OCI-LY7 (cell line): ENCODE measurements at regions not wholly inside any gene's neighbourhood (a gene's known extent, or its start where the extent isn't known, plus 50 kb on each side); places are given as distances from the start of the nearest gene placed in this dataset.

Experiments
- EZH2phosphoT487 ChIP-seq: fragments of 200-600 bp; sonication (generic); IDR thresholded peaks from 2 replicates; pipeline ENCODE4 v1.6.1; 2018; ENCODE audit warnings: low read depth, borderline replicate concordance, mild to moderate bottlenecking, mixed run types, antibody characterized with exemption, low read length, moderate library complexity, mixed read lengths
- TF ChIP-seq, protein P1 (sequence below): fragments of 200-600 bp; sonication (generic); conservative IDR thresholded peaks from 2 replicates; pipeline ENCODE4 v1.5.1; 2014; ENCODE audit warnings: mild to moderate bottlenecking, antibody characterized with exemption, low read length, moderate library complexity, mixed read lengths

DNA sequence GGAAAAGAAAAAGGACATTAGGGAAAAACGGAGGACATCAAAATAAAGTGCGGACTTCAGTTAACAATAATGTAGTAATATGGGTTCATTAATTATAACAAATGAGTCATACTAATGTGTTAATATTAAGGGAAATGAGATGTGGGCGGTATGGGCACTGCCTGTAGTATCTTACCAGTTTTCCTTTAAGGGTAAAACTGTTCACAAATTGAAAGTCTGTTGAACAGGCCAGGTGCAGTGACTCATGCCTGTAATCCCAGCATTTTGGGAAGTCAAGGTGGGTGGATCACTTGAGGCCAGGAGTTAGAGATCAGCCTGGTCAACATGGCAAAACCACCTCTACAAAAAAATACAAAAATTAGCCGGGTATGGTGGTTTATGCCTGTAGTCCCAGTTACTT is 56.8 kb upstream of the PMAIP1 start:
- TF ChIP-seq, protein P1, sequence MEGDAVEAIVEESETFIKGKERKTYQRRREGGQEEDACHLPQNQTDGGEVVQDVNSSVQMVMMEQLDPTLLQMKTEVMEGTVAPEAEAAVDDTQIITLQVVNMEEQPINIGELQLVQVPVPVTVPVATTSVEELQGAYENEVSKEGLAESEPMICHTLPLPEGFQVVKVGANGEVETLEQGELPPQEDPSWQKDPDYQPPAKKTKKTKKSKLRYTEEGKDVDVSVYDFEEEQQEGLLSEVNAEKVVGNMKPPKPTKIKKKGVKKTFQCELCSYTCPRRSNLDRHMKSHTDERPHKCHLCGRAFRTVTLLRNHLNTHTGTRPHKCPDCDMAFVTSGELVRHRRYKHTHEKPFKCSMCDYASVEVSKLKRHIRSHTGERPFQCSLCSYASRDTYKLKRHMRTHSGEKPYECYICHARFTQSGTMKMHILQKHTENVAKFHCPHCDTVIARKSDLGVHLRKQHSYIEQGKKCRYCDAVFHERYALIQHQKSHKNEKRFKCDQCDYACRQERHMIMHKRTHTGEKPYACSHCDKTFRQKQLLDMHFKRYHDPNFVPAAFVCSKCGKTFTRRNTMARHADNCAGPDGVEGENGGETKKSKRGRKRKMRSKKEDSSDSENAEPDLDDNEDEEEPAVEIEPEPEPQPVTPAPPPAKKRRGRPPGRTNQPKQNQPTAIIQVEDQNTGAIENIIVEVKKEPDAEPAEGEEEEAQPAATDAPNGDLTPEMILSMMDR = no peak
- TF ChIP-seq EZH2phosphoT487 = no peak
